ENCODE measurements at regions not wholly inside any gene's neighbourhood (a gene's known extent, or its start where the extent isn't known, plus 50 kb on each side); places are given as distances from the start of the nearest gene placed in this dataset.
"Not testable (repeated sequence)": the region's sequence is repeated elsewhere in the genome, so short reads cannot be mapped to it uniquely, and the experiment has no call there.

DNA sequence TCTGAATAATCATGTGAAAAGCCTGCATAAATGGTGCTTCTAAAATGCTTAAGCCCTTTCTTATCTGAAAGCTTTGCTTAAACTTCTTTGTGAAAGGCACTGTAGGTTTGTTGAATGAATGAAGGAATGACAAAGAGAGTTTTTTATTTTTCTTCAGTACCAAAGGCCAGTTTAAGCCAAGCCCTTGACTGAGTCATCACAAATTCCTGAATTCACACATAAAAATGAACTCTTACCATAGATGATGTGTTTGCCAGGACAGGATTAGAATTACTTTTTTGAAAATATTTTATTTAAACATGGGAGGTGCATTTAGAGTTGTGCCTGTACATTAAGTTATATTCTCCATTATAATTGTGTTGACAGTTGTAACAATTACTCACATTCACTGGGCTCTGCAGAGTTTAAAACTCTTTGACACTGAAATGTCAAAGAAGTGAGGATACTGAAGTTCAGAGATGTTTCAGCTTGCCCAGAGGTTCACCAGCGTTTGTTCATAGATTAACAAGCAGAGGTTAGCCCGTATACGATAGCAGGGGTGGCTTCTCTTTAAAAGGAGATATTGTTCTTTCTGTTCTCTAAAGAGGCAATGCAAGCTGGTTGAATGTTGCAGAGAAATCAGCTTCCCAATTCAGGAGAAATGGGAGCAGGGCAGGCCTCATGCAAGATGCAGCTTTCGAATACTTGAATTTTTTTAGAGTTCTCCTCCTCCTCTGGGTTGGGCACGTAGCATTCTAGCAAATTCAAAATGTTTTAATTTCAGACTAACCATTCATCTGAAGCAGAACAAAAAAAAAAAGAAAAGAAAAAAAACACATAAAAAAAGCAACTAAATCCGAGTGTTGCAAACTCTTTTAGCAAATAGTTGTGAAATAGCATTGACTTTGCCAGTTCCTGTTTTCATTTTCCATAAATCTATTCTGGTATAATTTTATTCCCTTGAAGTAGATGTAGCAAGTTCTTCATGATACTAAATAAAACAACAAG lies 358.7 kb upstream of the KLF4 start:
- in situ Hi-C loops (cut with MboI; ENCODE audit: low sequenced_read_pairs), result no loop called here

GRCh38 chr9:107842530-107842929 lies 353.0 kb upstream of the KLF4 start:
- in situ Hi-C loops (cut with MboI; ENCODE audit: low sequenced_read_pairs), result no loop called here

DNA sequence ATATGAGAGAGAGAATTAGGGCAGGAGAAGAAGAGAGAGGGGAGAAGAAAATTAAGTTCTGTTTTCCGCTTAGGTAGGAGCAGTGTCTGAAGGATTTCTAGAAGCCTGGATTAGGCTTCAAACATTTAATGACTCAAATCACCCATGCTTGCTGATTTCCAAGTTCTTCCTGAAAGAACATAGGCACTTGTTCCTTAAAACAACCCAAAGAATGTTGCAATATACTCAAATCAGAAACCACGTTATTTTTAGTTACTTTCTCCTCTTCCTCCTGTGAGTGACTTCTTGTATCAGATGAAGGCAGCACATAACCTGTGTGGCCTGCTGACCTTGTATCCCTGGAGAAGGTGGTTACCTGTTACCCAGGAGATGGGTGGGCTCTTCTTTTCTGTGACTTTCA lies 351.5 kb upstream of the KLF4 start:
- in situ Hi-C loops (cut with MboI; ENCODE audit: low sequenced_read_pairs), result no loop called here

- in situ Hi-C loops (cut with MboI; ENCODE audit: low sequenced_read_pairs), result no loop called here
Observed at GRCh38 chr9:107839371-107839770, 349.8 kb upstream of the KLF4 start.

- in situ Hi-C loops (cut with MboI; ENCODE audit: low sequenced_read_pairs), result no loop called here
Observed at GRCh38 chr9:107838766-107839165, 349.2 kb upstream of the KLF4 start.

DNA sequence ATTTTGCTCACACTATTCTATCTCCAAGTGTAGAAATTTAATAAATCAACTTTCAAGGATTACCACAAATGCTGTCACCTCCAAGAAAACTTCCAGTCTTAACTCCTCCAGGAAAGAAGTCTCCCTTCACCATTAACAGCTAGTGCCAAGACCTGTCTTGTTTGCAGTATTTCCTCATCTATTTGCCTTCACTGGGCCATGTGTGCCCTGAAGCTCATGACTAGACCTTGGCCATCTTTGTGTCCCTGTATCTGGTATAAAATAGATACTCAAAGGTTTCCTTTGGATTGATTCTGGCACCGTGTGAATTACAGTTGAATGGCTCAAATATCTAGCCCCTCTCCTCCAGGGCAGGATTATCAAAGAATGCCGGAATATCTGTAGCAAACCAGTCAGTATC lies 346.7 kb upstream of the KLF4 start:
- in situ Hi-C loops (cut with MboI; ENCODE audit: low sequenced_read_pairs), result no loop called here

DNA sequence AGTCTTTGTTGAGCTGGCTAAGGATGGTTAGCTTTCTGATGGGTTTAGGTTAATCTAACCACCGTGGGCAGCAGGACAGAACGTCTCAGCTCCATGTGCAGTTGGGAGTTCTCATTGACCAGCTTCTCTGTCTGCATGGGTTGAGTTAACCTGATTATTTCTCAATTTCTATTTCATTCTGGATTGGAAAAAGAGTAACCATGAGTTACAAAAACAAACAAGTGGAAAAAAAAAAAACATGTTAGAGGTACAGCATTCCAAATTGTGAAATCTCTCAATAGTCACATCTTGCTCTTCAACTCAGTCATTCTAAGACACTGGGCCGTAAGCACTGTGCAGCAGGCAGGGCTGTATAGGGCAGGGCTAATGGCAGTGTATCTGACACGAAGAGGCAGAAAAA lies 343.7 kb upstream of the KLF4 start:
- in situ Hi-C loops (cut with MboI; ENCODE audit: low sequenced_read_pairs), result no loop called here

GRCh38 chr9:107832871-107833270 lies 343.3 kb upstream of the KLF4 start:
- in situ Hi-C loops (cut with MboI; ENCODE audit: low sequenced_read_pairs), result no loop called here

DNA sequence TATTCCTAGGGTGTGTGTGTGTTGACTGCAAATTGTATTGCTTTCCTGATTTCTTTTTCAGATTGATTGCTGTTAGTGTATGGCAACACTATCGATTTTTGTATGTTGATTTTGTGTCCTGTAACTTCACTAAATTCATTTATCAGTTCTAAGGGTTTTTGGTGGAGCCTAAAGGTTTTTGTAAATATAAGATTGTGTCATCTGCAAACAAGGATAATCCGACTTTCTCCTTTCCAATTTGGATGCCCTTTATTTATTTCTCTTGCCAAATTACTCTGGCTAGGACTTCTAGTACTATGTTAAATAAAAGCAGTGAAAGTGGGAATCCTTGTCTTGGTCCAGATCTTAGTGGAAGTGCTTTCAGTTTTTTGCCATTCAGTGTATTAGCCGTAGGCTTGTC lies 340.9 kb upstream of the KLF4 start:
- in situ Hi-C loops (cut with MboI; ENCODE audit: low sequenced_read_pairs), result no loop called here

- in situ Hi-C loops (cut with MboI; ENCODE audit: low sequenced_read_pairs), result no loop called here
Observed at GRCh38 chr9:107827884-107828283, 338.3 kb upstream of the KLF4 start.

- in situ Hi-C loops (cut with MboI; ENCODE audit: low sequenced_read_pairs), result no loop called here
Observed at GRCh38 chr9:107827304-107827703, 337.7 kb upstream of the KLF4 start.

- in situ Hi-C loops (cut with MboI; ENCODE audit: low sequenced_read_pairs), result not testable (repeated sequence)
Observed at GRCh38 chr9:107826688-107826983, 337.1 kb upstream of the KLF4 start.

DNA sequence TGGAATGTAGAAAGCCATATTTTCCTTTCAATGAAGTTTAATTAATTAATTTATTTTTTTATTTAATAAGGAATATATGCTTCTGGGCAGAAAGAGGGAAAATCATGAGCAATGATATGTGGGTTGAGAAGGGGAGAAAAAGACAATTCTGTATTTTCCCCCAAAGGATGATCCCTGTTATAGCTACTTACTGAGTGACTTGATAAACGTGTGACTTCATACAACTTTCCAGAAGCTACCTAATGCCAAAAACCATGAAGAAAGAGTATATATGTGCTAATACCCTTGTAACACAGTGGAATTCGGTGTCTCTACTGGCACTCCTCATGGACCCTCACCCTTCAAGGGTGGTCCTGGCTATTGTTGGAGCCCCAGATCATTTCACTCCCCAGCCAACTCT lies 335.0 kb upstream of the KLF4 start:
- in situ Hi-C loops (cut with MboI; ENCODE audit: low sequenced_read_pairs), result no loop called here

GRCh38 chr9:107819772-107820565 lies 330.4 kb upstream of the KLF4 start:
- in situ Hi-C loops (cut with MboI; ENCODE audit: low sequenced_read_pairs), result no loop called here

GRCh38 chr9:107818503-107818829 lies 328.9 kb upstream of the KLF4 start:
- in situ Hi-C loops (cut with MboI; ENCODE audit: low sequenced_read_pairs), result not testable (repeated sequence)

GRCh38 chr9:107817595-107818502 lies 328.3 kb upstream of the KLF4 start:
- in situ Hi-C loops (cut with MboI; ENCODE audit: low sequenced_read_pairs), result not testable (repeated sequence)

DNA sequence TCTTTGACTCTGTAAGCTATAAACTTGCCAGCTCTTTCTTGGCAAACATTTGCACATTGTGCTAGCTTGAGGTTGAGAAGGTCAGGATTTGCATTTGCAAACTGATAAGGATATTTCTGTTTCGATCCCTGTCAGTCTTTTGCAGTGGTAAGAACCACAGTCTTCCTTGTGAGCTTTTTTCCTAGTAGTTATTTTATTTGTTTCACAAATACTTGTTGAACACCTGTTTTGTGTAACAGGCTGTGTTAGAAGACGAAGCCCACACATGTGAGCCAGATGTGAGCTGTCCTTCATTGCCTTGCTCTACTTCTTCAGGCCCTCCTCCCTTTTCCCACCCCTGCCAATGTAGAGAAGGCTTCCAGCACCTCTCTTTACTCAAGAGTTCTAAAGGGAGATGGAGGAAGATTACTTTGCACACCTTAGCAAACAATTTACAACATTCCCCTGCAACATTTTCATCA lies 327.0 kb upstream of the KLF4 start:
- in situ Hi-C loops (cut with MboI; ENCODE audit: low sequenced_read_pairs), result no loop called here

DNA sequence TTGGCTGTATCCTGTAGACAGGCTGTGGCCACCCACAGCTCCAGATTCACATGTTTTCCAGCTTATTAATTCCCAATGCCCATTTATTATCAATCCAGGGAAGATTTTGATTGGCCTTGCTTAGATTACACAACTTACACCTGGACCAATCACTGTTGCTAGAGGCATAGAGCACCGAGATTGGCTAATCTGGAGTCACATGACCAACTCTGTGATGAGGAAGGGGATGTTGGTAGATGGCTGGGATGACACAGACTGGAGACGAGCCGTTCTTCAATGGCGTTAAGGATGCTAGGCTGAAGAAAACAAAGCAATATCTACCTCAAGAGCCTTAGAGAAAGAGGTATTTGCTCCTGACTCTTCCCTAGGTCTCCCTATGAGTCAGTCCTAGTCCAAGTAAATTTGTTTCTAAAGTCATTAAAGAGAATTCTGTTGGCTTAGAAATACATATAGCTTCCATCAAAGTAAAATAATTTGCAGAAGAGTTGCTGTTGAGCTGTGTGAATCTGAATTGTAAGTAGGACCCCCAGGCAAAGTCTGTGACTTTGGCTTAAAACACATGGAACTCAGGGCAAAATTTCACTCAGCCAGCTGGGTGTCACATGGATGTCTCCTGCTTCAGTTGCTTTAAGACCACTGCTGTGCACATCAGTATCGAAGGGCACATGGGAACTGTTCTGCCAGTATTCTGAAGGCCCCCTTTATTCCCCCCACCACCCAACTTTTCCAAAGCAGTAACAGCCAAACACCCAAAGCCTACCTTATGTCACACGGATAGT lies 326.4 kb upstream of the KLF4 start:
- in situ Hi-C loops (cut with MboI; ENCODE audit: low sequenced_read_pairs), result no loop called here

DNA sequence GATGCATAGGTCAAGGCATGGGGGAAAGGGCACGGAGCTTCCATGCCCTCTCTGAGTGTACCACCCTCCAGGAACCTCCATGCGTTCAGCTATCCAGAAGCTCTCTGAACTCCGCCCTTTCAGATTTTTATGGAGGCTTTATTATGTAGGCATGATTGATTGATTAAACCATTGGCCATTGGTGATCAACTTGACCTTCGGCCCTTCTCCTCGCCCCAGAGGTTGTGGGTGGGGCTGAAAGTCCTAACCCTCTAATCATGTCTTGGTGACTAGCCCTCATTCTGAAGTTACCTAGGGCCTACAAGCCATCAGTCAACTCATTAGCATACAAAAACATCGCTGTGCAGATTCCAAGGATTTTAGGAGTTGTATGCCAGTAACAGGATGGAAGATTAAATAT lies 323.7 kb upstream of the KLF4 start:
- in situ Hi-C loops (cut with MboI; ENCODE audit: low sequenced_read_pairs), result no loop called here

DNA sequence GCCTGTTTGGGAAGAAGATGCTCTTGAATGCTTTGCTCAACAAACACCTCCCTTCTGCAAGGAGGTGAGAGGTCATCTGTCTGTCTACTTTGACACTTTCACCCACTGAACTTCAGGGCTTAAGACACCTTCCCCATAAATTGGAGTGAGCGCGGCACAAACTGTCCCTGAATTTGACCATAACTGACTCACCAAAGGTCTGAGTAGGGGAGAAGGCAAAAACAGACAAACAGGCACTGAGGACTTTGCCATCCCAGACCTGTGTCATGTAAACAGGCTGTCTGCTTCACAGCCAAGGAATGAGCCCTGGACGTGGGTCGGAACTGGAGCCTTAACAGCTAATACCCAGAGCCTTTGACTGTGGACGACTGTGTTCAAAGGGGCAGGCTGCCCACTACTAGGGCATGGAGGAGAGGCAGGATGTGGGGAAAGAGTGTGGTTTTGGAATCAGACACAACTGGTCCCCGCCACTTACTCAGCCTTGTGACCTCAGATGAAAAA lies 320.9 kb upstream of the KLF4 start:
- in situ Hi-C loops (cut with MboI; ENCODE audit: low sequenced_read_pairs), result no loop called here
